ENCODE measurements at regions not wholly inside any gene's neighbourhood (a gene's known extent, or its start where the extent isn't known, plus 50 kb on each side); places are given as distances from the start of the nearest gene placed in this dataset.
A peak's percentile ranks its signal among the peaks of the same experiment; 100 is the strongest.

GRCh38 chr19:31983647-31984046 lies 361.8 kb upstream of the ZNF507 start:
- no peak for DNase-seq (ENCODE audit: low spot score)

GRCh38 chr19:31985001-31985605 lies 360.3 kb upstream of the ZNF507 start:
- DNase-seq (ENCODE audit: low spot score), result no peak

- DNase-seq (ENCODE audit: low spot score), result no peak
Observed at GRCh38 chr19:31986951-31987350, 358.5 kb upstream of the ZNF507 start.

GRCh38 chr19:31988256-31988655 lies 357.2 kb upstream of the ZNF507 start:
- DNase-seq (ENCODE audit: low spot score), result no peak

- no peak for DNase-seq (ENCODE audit: low spot score)
Observed at GRCh38 chr19:31991984-31992655, 353.3 kb upstream of the ZNF507 start.

GRCh38 chr19:31992750-31993149 lies 352.7 kb upstream of the ZNF507 start:
- DNase-seq (ENCODE audit: low spot score), result no peak

- no peak for DNase-seq (ENCODE audit: low spot score)
Observed at GRCh38 chr19:31995546-31995945, 349.9 kb upstream of the ZNF507 start.

- DNase-seq (ENCODE audit: low spot score), result no peak
Observed at GRCh38 chr19:32010071-32010470, 335.3 kb upstream of the ZNF507 start.

GRCh38 chr19:32012206-32012605 lies 333.2 kb upstream of the ZNF507 start:
- DNase-seq (ENCODE audit: low spot score), result no peak

- DNase-seq (ENCODE audit: low spot score), result no peak
Observed at GRCh38 chr19:32012886-32013631, 332.4 kb upstream of the ZNF507 start.

GRCh38 chr19:32017176-32017953 lies 328.0 kb upstream of the ZNF507 start:
- no peak for DNase-seq (ENCODE audit: low spot score)

GRCh38 chr19:32018014-32018413 lies 327.4 kb upstream of the ZNF507 start:
- no peak for DNase-seq (ENCODE audit: low spot score)

- no peak for DNase-seq (ENCODE audit: low spot score)
Observed at GRCh38 chr19:32020538-32020937, 324.9 kb upstream of the ZNF507 start.

GRCh38 chr19:32022044-32022640 lies 323.3 kb upstream of the ZNF507 start:
- DNase-seq (ENCODE audit: low spot score), result no peak

- peak; percentile 6 for DNase-seq (ENCODE audit: low spot score)
Observed at GRCh38 chr19:32022731-32023563, 322.5 kb upstream of the ZNF507 start.

- no peak for DNase-seq (ENCODE audit: low spot score)
Observed at GRCh38 chr19:32023564-32023832, 321.9 kb upstream of the ZNF507 start.

- DNase-seq (ENCODE audit: low spot score), result no peak
Observed at GRCh38 chr19:32029235-32029634, 316.2 kb upstream of the ZNF507 start.

GRCh38 chr19:32032561-32032960 lies 312.8 kb upstream of the ZNF507 start:
- DNase-seq (ENCODE audit: low spot score), result no peak

- DNase-seq (ENCODE audit: low spot score), result no peak
Observed at GRCh38 chr19:32035626-32036025, 309.8 kb upstream of the ZNF507 start.

- no peak for DNase-seq (ENCODE audit: low spot score)
Observed at GRCh38 chr19:32038021-32038920, 307.1 kb upstream of the ZNF507 start.
